IPS-15b (cell line): ENCODE measurements at regions not wholly inside any gene's neighbourhood (a gene's known extent, or its start where the extent isn't known, plus 50 kb on each side); places are given as distances from the start of the nearest gene placed in this dataset.
"Not testable (repeated sequence)": the region's sequence is repeated elsewhere in the genome, so short reads cannot be mapped to it uniquely, and the experiment has no call there.

ENCODE experiments used
- H3K27me3 ChIP-seq: one replicate; pipeline ENCODE4 v1.6.1; 2013; ENCODE audit warnings: low read length; ENCODE audit not compliant: control insufficient read depth, insufficient read depth
- H3K36me3 ChIP-seq: one replicate; pipeline ENCODE4 v1.6.1; 2013; ENCODE audit warnings: low read length; ENCODE audit not compliant: control insufficient read depth, insufficient read depth
- H3K4me1 ChIP-seq: one replicate; pipeline ENCODE4 v1.6.1; 2013; ENCODE audit warnings: mild to moderate bottlenecking, low read length; ENCODE audit not compliant: control insufficient read depth, insufficient read depth
- H3K4me3 ChIP-seq: one replicate; pipeline ENCODE4 v1.5.1; 2013; ENCODE audit warnings: low read depth, low read length
- H3K9ac ChIP-seq: one replicate; pipeline ENCODE4 v1.6.1; 2013; ENCODE audit warnings: low read depth, mild to moderate bottlenecking, low read length
- H3K9me3 ChIP-seq: one replicate; pipeline ENCODE4 v1.6.1; 2013; ENCODE audit warnings: mild to moderate bottlenecking, low read length; ENCODE audit not compliant: control insufficient read depth, insufficient read depth

DNA sequence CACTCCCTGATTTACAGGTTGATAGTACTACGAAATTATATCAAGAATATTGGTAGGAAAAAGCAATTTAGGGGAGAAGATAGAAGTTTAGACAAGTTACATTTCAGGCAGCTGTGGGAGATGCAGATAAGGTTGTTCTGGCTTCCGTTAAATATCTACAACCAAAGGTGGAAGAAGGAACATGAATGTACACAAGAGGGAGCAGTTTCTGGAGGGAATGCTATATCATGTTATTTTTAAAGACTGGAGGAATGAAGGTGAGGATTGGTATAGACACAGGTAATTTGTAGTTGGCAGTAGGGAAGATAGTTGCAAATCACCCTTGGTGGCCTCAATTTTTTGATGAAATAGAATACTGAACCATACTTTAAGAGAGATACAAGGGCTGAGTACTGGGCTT is 187.3 kb upstream of the NMUR2 start:
- Histone ChIP-seq H3K9ac (no peak overlapping the region), H3K4me3 (no peak overlapping the region)

DNA sequence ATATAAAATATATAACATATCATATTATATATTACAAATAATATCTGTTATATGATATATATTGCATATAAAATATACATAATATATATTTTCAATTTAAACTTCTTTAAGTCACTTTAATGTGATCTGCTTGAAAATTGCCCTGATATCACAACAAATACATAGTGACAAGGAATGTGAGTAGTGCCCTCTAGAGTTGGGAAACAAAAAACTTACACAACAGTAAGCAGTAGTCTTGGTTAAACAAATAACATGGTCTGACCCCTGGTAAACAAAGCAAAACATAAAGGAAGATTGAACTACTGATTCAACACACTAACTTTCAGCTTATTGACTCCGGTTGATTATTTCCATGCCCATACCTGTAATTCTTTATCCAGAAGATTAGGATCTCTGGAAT is 188.3 kb upstream of the NMUR2 start:
- H3K4me3 ChIP-seq = no peak overlapping the region
- no peak overlapping the region for H3K9ac ChIP-seq
- no peaks in the 10 kb centered on the region for H3K27me3 ChIP-seq
- peaks cover 2% of the 10 kb centered on the region for H3K4me1 ChIP-seq
- H3K36me3 ChIP-seq = no peaks in the 10 kb centered on the region
- no peaks in the 10 kb centered on the region for H3K9me3 ChIP-seq

More for the DNA sequence above, 187.3 kb upstream of the NMUR2 start:
- no peaks in the 10 kb centered on the region for H3K9me3 ChIP-seq
- no peaks in the 10 kb centered on the region for H3K36me3 ChIP-seq
- peaks cover 2% of the 10 kb centered on the region for H3K4me1 ChIP-seq
- H3K27me3 ChIP-seq = no peaks in the 10 kb centered on the region

DNA sequence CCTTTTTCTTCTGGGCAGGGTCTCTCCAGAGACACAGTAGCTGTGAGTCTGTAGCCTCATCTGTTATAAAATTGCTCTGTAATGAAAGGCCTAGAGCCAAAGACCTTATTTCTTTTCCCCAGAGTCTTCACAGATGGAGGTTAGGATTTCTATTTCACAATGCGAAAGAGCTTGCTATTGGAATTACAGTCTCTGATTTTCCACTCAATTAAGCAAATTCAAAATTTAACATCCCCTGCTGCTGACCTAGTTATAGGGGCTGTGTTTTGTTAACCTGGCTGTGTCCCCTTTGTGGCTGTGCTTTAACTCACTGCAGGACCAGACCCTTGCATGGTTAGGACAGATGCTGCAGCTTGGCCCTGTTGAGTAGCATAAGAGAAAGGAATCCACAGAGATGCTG is 190.3 kb upstream of the NMUR2 start:
- Histone ChIP-seq H3K36me3 (no peaks in the 10 kb centered on the region), H3K27me3 (no peaks in the 10 kb centered on the region), H3K4me1 (peaks cover 2% of the 10 kb centered on the region), H3K4me3 (no peak overlapping the region), H3K9ac (no peak overlapping the region), H3K9me3 (no peaks in the 10 kb centered on the region)

DNA sequence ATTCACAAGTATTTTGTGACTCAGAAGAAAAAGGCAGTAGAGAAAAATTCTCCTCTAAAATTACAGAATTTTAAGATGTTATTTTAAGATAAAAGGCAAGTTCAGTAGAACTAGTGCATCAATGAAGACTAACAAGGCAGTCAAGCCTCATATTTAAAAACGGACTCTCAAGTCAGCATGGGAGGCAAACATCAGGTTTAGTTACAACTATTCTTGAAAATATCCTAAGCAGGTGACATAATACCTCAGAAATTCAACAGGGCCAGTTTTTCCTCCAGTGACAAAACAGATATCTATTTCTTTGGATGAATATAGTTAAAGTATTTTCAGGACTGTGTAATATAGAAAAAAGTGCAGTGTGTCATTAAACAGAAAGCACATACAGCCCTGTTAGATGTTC is 194.0 kb upstream of the NMUR2 start:
- Histone ChIP-seq H3K4me3 (no peak overlapping the region), H3K27me3 (no peaks in the 10 kb centered on the region), H3K9me3 (no peaks in the 10 kb centered on the region), H3K36me3 (no peaks in the 10 kb centered on the region), H3K9ac (no peak overlapping the region), H3K4me1 (no peaks in the 10 kb centered on the region)

DNA sequence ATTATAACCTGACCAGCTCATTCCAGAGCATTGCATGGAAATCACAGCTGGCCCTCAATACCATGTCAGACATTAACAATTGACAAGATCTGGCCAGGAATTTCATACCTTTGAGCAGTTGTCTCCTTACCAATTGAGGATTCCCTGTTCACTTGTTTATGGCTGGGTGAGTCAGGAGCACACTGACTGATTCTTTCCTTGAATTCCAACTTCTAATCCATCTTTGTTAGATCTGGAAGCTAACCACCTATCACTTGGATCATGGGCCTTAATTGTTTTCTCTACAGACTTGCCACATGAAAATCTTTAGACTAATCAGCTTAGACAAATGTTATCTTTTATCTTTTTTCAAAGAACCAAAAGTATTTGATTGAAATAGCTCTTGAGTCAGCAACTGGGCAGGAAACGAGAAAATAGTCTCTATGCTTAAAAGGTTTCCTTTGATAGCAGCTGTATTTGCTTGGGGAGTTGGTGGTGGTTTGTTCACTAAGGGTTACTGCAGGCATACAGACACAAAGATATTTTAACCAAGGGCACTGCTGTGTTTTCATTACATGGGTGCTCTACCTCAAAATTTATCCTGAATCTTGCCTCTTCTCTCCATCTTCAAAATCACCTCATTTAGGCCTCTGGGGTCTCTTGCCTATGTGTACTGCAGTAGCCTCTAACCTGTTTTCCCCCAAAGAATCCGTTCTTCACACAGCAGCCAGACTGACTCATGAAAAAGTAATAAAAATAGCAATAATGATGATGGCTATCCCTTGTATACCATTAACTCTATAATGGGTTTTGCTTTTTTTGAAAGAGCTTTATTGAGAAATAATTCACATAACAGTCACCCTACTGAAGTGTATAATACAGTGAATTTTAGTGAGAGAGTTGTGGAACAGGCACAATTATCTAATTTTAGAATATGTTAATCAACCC is 197.0 kb upstream of the NMUR2 start:
- Histone ChIP-seq H3K9ac (no peak overlapping the region), H3K36me3 (no peaks in the 10 kb centered on the region), H3K4me1 (no peaks in the 10 kb centered on the region), H3K27me3 (no peaks in the 10 kb centered on the region), H3K4me3 (no peak overlapping the region), H3K9me3 (no peaks in the 10 kb centered on the region)

DNA sequence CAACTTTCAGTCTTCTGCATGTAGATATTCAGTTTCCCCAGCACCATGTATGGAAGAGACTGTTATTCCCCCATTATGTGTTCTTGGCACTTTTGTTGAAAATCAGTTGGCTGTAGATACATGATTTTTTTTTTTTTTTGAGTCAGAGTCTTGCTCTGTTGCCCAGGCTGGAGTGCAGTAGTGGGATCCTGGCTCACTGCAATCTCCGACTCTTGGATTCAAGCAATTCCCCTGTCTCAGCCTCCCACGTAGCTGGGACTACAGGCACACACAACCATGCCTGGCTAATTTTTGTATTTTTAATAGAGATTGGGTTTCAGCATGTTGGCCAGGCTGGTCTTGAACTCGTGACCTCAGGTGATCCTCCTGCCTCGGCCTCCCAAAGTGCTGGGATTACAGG is 201.0 kb upstream of the NMUR2 start:
- not testable (repeated sequence) for H3K27me3 ChIP-seq, H3K9me3 ChIP-seq, H3K4me1 ChIP-seq, H3K36me3 ChIP-seq, H3K9ac ChIP-seq, H3K4me3 ChIP-seq

DNA sequence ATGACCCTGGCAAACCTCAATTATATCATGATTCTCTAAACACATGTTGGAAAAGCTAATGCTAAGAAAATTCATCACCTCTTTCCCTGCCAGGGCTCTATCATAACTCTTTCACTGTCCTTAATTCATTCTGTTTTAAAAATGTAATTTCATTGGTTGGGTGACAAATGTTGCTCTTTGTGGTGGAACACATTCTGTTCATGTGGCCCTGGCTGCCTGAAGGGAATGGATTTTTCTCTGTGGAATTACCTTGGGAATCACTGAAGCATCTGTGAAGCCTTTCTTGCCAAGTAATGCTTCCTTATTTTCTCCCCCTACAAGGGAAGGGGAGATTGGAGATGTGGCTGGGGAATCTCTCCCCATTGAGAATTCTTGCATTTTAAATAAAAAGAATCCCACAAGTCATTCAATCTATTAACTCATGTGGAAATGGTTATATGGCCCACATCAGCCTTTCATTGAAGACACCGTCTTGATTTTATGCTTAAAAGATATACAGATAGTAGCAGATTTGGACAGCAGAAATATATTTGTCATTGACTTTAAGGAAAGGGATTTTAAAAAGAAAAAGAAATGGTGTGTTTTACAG is 201.8 kb upstream of the NMUR2 start:
- Histone ChIP-seq H3K27me3 (no peaks in the 10 kb centered on the region), H3K36me3 (no peaks in the 10 kb centered on the region), H3K9me3 (no peaks in the 10 kb centered on the region), H3K4me3 (no peak overlapping the region), H3K9ac (no peak overlapping the region), H3K4me1 (peaks cover 6% of the 10 kb centered on the region)

DNA sequence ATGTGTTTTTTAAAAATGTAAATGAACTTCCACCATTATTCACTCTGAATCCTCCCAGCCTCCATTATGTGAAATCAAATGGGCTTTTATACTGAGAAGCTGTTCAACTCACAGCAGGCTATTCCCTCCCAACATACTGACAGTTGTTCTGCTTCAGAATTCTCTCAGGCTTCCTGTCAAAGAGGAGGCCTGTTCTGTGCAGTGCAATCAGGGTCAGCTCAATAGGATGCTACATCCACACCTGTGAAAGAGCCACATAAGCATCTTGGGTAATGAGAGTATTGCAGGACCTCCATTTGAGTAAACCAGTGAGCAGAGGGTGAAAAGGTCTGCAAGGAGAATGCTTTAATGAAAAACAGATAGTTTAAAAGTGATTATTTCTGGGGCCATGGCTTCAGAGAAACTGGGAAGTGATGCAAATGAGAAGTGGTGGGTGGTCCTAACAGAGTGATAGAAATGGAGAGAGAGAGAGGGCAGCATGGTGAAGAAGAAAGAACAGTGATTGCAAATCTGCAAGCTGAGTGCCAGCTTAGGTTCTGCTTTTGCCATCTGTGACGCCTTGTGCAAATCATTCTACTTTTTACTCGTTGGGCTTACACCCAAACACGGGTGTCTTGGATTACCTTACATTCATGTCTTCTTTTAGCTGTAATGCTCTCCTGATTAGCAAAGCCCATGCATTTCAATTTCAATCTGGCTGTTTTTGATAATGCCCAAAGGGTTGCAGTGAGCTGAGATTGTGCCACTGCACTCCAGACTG is 202.5 kb upstream of the NMUR2 start:
- Histone ChIP-seq H3K27me3 (no peaks in the 10 kb centered on the region), H3K9me3 (no peaks in the 10 kb centered on the region), H3K4me3 (no peak overlapping the region), H3K9ac (no peak overlapping the region), H3K4me1 (peaks cover 6% of the 10 kb centered on the region), H3K36me3 (no peaks in the 10 kb centered on the region)

DNA sequence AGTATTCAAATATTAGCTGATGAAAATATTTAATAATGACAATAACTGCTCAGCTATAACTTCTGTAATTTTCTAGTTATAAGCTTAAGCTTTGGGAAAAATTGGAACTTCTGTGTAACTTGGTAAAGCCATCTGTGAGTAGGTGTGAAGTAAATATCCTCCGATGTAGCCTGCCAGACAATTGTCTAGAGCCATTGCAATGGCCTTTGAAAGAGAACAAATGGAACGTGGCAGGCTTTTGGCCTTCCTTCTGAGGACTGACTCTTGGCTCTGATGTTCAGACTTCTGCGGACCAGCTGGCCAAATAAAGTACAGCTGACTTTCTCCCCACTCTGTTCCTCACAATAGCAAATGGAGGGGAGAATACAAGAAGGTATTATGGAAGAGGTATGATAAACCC is 203.4 kb upstream of the NMUR2 start:
- no peaks in the 10 kb centered on the region for H3K9me3 ChIP-seq
- H3K9ac ChIP-seq = no peak overlapping the region
- no peak overlapping the region for H3K4me3 ChIP-seq
- H3K36me3 ChIP-seq = no peaks in the 10 kb centered on the region
- H3K27me3 ChIP-seq = no peaks in the 10 kb centered on the region
- peaks cover 6% of the 10 kb centered on the region for H3K4me1 ChIP-seq

DNA sequence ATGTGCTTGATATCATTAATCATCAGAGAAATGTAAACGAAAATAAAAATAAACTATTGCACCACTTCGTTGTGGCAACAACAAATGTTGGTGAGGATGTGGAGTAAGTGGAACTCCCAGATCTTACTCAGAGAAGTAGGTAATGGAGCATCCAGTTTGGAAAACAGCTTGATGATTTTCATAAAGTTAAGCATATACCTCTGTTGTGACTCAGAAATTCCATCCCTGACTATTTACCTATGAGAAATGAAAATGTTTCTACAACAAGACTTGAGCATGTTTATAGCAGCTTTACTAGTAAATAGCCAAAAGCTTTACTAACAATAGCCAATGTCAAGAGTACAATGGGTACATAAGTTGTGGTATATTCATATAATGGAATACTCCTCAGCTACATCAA is 214.7 kb upstream of the NMUR2 start:
- H3K27me3 ChIP-seq = no peaks in the 10 kb centered on the region
- H3K4me3 ChIP-seq = no peak overlapping the region
- no peaks in the 10 kb centered on the region for H3K9me3 ChIP-seq
- no peaks in the 10 kb centered on the region for H3K4me1 ChIP-seq
- H3K9ac ChIP-seq = no peak overlapping the region
- H3K36me3 ChIP-seq = no peaks in the 10 kb centered on the region

DNA sequence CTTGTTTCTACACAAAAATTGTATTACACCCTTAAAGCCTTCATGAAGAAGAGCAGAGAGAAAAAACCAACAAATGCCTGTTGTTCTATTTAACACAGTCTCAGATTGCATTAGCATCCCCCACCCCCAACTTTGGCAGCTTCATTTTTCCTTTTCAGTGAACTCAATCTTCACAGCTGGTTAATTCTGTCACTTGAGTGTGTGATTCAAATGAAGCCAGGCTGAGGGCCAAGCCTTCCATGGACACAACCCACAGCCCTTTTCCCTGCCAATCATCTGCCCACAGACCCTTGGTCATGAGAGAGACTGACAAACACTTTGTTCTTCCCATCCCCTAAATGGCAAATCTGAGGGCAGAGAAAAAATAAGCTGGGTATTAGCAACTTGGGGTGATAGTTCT is 217.5 kb upstream of the NMUR2 start:
- no peak overlapping the region for H3K4me3 ChIP-seq
- no peaks in the 10 kb centered on the region for H3K27me3 ChIP-seq
- H3K36me3 ChIP-seq = no peaks in the 10 kb centered on the region
- no peak overlapping the region for H3K9ac ChIP-seq
- no peaks in the 10 kb centered on the region for H3K4me1 ChIP-seq
- H3K9me3 ChIP-seq = no peaks in the 10 kb centered on the region

DNA sequence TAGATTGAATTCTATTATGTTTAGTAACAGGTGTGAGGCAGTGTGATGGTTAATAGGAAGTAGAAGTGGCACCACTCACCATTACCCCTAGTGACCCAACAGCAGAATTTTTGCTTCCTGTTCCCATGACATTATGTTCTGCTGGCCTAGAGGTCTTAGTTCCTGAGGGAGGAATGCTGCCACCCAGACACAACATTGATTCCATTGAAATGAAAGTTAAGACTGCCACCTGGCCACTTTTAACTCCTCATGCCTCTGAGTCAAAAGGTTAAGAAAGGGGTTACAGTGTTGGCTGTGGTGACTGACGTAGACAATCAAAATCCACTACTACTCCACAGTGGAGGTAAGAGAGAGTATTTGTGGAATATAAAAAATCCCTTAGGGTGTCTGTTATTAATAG is 218.9 kb upstream of the NMUR2 start:
- no peaks in the 10 kb centered on the region for H3K27me3 ChIP-seq
- H3K9me3 ChIP-seq = no peaks in the 10 kb centered on the region
- no peaks in the 10 kb centered on the region for H3K36me3 ChIP-seq
- no peaks in the 10 kb centered on the region for H3K4me1 ChIP-seq
- no peak overlapping the region for H3K4me3 ChIP-seq
- H3K9ac ChIP-seq = no peak overlapping the region
